HK-2 (cell line): ENCODE measurements at regions not wholly inside any gene's neighbourhood (a gene's known extent, or its start where the extent isn't known, plus 50 kb on each side); places are given as distances from the start of the nearest gene placed in this dataset.

Experiments
- DNase-seq: peaks from one replicate; pipeline ENCODE4 v3.0.0-alpha.2; 2018; ENCODE audit not compliant: unreplicated experiment

DNA sequence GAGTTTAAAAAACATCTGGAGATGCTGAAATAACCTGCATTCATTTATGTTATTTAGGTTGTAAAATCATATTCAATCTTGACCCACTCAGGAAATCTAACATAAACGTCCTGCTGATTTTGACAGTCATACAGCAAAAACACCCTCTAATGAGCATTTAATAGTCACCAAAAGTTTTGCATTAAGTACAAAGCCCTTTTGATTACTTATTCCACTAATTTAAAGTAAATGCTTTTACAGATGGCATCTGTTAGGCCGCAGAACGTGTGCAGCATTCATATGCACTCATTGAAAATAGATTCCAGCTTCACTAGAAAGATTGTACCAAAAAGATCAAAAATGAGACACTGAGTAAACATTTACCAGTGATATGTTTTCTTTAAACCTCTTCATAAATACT, 1295.1 kb downstream of the EFNB2 start:
- no peak for DNase-seq

GRCh38 chr13:105232439-105232838, 1303.0 kb downstream of the EFNB2 start:
- no peak for DNase-seq

GRCh38 chr13:105232006-105232405, 1303.5 kb downstream of the EFNB2 start:
- DNase-seq, result no peak

GRCh38 chr13:105231579-105231978, 1303.9 kb downstream of the EFNB2 start:
- DNase-seq, result no peak

DNA sequence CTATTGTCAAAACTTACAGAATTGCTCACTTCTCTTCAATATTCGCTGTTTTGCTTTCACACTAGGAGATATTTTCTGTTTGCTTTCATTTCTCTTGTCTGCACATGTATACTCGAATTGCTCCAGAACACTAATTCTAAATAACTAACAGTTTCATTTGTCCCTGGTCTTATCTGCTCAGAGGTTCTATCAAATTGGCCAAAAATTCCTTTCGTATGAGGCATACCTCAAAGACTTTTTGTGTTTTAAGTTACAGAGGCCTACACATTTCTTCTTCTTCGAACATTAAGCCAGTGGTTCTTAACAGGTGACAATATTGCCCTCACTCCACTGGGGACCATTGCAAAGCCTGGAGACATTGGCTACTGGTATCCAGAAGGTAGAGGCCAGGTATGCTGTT, 1314.6 kb downstream of the EFNB2 start:
- no peak for DNase-seq

GRCh38 chr13:105220063-105220462, 1315.4 kb downstream of the EFNB2 start:
- DNase-seq, result no peak

GRCh38 chr13:105219651-105220050, 1315.8 kb downstream of the EFNB2 start:
- no peak for DNase-seq

DNA sequence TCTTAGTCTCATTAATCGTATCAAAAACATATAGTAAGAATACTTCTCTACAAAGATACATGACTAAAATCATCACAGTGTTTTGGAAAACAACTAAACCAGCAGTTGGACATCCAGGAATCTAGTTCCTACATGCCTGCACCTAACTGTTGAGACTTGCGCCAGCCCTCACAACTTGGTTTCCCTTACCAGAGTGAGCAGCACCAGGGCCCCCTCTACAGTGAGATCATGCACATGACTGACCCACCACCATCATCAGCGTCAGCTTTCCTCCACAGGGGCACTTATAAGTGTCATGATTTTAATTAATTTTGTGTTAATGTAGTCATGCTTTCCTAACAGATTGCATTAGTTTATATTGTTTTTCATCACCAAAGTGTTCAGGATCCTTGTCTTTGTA, 1322.0 kb downstream of the EFNB2 start:
- DNase-seq, result no peak

- DNase-seq, result no peak
These were observed 1327.7 kb downstream of the EFNB2 start for GRCh38 chr13:105207572-105208293.

DNA sequence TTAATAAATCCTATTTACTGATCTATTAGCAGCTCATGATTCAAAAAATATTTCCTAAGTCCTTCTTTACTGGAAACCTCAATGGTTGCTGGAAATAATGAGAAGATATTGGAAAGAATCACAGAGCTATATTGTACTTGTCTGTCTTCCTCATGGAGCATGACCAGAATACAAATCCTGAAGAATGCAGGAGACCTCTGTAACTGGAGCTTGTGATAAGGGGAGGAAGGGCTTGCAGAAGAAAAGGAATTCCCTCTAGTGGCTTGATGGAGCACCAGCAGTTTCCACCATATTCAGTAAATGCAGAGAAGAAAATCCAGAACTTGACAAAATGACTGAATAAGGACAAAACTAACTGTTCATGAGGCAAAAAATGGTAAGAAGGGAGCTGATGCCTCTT, 1333.1 kb downstream of the EFNB2 start:
- no peak for DNase-seq

GRCh38 chr13:105201351-105201750, 1334.1 kb downstream of the EFNB2 start:
- DNase-seq, result no peak

DNA sequence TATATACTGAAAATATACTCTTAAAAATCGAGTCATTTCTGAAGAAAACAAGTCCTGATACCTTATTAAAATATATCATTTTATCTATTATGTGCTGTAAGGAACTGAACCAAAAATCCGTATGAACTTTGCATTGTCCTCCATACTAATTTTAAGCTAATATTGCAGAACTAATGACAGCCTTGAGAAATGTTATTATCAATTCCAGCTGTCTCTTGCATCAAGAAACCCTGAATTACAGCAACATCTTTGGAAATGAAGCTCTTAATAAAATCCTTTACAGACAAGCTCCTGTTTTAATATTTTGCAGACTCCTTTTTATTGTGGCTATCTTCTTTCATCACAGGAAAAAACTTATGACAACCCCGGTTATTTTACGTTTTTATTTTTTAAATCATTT, 1335.3 kb downstream of the EFNB2 start:
- DNase-seq, result no peak

GRCh38 chr13:105196052-105196451, 1339.4 kb downstream of the EFNB2 start:
- no peak for DNase-seq

GRCh38 chr13:105193026-105193425, 1342.4 kb downstream of the EFNB2 start:
- DNase-seq, result no peak

DNA sequence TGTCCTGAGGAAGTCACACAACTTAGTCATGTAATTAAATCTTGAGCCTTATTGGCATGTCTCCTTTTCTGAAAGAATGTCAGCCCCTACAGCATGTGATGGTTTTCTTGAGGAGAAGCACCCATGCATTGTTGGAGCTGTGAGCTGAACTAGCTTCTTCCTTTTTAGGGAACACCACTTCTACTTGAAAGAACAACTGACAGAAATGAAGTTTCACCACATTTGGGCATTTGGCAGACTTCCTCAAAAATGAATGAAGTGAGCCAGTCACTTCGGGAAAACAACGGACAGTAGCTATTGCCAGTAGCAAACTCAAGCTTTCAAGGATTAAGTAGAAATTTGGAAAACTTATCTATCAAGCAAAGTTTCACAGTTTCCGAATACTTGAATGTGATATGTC, 1351.3 kb downstream of the EFNB2 start:
- DNase-seq, result no peak

DNA sequence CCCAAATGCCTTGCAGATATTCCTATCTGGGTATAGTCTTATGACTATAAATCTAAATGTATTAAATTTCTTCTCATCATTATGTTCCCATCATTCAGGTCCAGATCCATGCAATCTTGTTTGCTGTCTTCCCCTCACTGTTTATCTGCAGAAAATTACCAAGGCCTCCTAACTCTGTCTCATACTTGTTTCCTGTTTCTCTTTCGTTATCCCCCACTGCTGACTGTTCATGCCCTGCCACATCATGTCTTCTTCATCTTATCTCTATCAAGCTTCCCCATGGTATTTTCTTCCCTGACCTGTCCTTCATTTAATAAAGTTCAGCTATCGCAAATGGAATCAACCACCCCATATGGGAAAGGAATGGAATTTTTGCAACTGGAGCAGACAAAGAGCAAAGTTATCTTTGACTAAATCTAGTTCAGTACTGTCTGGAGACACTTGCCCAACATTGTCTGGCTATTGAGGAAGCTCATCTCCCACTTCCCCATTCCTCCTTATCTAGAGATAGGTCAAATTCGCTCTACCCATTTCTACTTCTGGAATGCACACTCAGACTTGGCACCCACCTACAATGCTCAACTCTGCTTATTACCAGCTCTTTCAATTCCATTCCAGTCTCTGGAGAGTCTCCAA, 1358.1 kb downstream of the EFNB2 start:
- DNase-seq, result no peak

- no peak for DNase-seq
These were observed 1365.0 kb downstream of the EFNB2 start for GRCh38 chr13:105170438-105170837.

GRCh38 chr13:105168295-105168694, 1367.2 kb downstream of the EFNB2 start:
- no peak for DNase-seq

DNA sequence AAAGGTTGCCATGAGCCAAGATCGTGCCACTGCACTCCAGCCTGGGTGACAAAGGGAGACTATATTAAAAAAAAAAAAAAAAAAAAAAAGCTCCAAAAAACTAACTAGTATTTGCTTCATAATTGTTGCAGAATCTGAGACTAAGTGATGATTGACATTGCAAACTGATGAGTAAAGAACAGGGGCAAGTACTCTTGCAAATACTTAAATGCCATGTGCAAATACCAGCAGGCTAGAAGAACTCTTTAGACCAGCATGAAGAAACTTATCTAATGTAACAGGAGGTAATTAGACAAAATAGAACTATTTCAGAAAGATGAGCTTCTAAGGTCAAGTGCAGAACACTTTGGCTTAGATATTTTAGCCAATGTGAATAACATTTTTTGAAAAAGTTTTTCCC, 1368.1 kb downstream of the EFNB2 start:
- DNase-seq, result no peak

DNA sequence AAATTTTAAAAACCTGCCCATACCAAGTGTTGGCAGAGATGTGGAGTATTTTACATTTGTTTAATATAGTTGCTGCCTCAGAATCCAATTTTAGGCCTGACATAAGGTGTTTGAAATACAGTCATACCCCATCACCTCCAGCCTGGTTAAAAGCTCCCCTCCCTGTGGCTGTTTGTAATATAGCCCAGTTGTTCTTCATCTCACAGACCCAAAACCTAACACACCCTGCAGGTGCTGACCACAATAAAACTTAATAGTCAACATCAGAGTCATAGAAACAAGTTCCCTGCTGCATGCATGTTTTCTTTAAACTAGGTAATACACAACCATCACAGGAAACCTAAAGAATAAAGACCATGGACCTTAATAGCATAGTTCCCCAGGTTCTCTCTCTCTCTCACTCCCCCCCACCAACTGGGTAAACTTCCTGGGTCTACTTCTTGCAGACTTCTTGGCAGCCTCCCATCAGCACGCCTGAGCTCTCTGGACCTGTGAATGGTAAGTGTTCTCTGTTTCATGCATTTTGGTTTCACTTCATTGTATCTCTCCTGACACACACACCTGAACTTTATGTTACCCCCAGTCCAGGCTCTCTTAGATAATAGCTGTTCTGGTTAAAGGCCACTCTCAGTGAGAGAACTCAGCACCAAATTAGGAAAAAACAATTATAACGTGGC, 1369.9 kb downstream of the EFNB2 start:
- DNase-seq, result no peak

GRCh38 chr13:105159841-105160240, 1375.6 kb downstream of the EFNB2 start:
- DNase-seq, result no peak

DNA sequence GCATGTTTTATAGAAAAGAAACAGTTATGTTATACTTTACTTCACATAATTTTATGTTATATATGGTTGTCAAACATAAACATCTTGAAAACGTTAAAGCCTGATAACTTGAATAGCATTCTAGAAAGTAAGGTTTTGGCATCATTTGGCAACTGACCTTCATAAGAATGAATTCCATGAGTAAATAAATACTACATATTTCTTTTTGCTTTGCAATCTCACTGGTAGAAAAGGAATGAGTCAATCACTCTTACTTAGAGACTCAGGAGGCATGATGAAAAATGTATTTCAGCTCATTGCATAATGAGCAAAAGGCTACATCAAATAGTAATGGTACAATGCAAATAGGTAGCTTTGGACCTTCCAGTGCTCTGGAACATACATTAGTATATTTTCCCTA, 1381.9 kb downstream of the EFNB2 start:
- no peak for DNase-seq

DNA sequence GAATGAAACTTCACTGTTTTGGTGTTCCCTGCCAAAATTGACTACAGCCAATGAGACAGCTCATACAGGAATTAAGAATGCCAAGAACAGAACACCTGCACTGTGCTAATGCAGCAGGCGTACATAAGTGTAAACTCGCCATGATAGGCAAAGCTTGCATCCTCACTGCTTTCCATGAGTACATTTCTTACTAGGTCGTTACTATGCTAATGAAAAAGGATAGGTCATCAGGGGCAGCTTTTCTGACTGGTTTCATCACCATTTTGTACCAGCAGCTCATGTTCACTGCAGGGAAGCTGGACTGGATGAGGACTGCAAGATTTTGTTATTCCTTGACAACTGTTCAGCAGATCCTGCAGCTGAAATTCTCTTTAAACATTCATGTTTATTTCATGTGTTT, 1383.8 kb downstream of the EFNB2 start:
- DNase-seq, result no peak
